ENCODE measurements at regions not wholly inside any gene's neighbourhood (a gene's known extent, or its start where the extent isn't known, plus 50 kb on each side); places are given as distances from the start of the nearest gene placed in this dataset.

GRCh38 chr1:83670909-83671565 lies 327.9 kb downstream of the TTLL7 start:
- Histone ChIP-seq H3K79me2 (ENCODE audit: insufficient read depth, low read length) (no peaks in the 10 kb centered on the region), H3K9me3 (ENCODE audit: low read length) (peaks cover 3% of the 10 kb centered on the region; the same call in 1 of the 2 replicates), H3K4me1 (ENCODE audit: insufficient read depth, low read length, severe bottlenecking) (no peaks in the 10 kb centered on the region), H3K4me2 (ENCODE audit: low read length) (no peak overlapping the region), H3K27ac (ENCODE audit: low read depth, low read length, poor library complexity, severe bottlenecking) (no peak overlapping the region), H3K27me3 (ENCODE audit: insufficient read depth, low read length) (no peaks in the 10 kb centered on the region), H3F3A (ENCODE audit: insufficient read depth, low read length) (no peaks in the 10 kb centered on the region), H4K20me1 (ENCODE audit: insufficient read depth, low read length) (no peaks in the 10 kb centered on the region), H2AFZ (ENCODE audit: low read length) (no peak overlapping the region), H3K4me3 (ENCODE audit: low read depth, low read length, poor library complexity, severe bottlenecking) (no peak overlapping the region), H3K9me2 (ENCODE audit: low read depth, low read length) (no peaks in the 10 kb centered on the region), H3K36me3 (ENCODE audit: insufficient read depth, low read length) (no peaks in the 10 kb centered on the region), H3K9ac (ENCODE audit: low read length) (no peak overlapping the region)
- TF ChIP-seq CTCF (IDR thresholded peaks at IDR 0.05; ENCODE audit: low read length) (no peak), EZH2 (IDR thresholded peaks at IDR 0.05; ENCODE audit: borderline replicate concordance, low read length) (no peak)

- Histone ChIP-seq H3F3A (ENCODE audit: insufficient read depth, low read length) (no peaks in the 10 kb centered on the region), H3K4me3 (ENCODE audit: low read depth, low read length, poor library complexity, severe bottlenecking) (no peak overlapping the region), H3K4me1 (ENCODE audit: insufficient read depth, low read length, severe bottlenecking) (peaks cover 9% of the 10 kb centered on the region), H3K27me3 (ENCODE audit: insufficient read depth, low read length) (no peaks in the 10 kb centered on the region), H3K79me2 (ENCODE audit: insufficient read depth, low read length) (no peaks in the 10 kb centered on the region), H2AFZ (ENCODE audit: low read length) (no peak overlapping the region), H3K27ac (ENCODE audit: low read depth, low read length, poor library complexity, severe bottlenecking) (no peak overlapping the region), H3K9me2 (ENCODE audit: low read depth, low read length) (no peaks in the 10 kb centered on the region), H3K9me3 (ENCODE audit: low read length) (no peaks in the 10 kb centered on the region), H3K4me2 (ENCODE audit: low read length) (no peak overlapping the region), H3K9ac (ENCODE audit: low read length) (no peak overlapping the region), H3K36me3 (ENCODE audit: insufficient read depth, low read length) (no peaks in the 10 kb centered on the region), H4K20me1 (ENCODE audit: insufficient read depth, low read length) (no peaks in the 10 kb centered on the region)
- TF ChIP-seq CTCF (IDR thresholded peaks at IDR 0.05; ENCODE audit: low read length) (no peak), EZH2 (IDR thresholded peaks at IDR 0.05; ENCODE audit: borderline replicate concordance, low read length) (no peak)
Measured at GRCh38 chr1:83641796-83642443, 357.0 kb downstream of the TTLL7 start.

GRCh38 chr1:83641206-83641658 lies 357.7 kb downstream of the TTLL7 start:
- TF ChIP-seq EZH2 (IDR thresholded peaks at IDR 0.05; ENCODE audit: borderline replicate concordance, low read length), result no peak
- no peak for TF ChIP-seq CTCF (IDR thresholded peaks at IDR 0.05; ENCODE audit: low read length)
- no peak overlapping the region for H3K4me3 ChIP-seq (ENCODE audit: low read depth, low read length, poor library complexity, severe bottlenecking)
- no peaks in the 10 kb centered on the region for H3K9me2 ChIP-seq (ENCODE audit: low read depth, low read length)
- H3K4me2 ChIP-seq (ENCODE audit: low read length), result no peak overlapping the region
- no peaks in the 10 kb centered on the region for H4K20me1 ChIP-seq (ENCODE audit: insufficient read depth, low read length)
- H2AFZ ChIP-seq (ENCODE audit: low read length), result no peak overlapping the region
- H3K27me3 ChIP-seq (ENCODE audit: insufficient read depth, low read length), result no peaks in the 10 kb centered on the region
- H3K27ac ChIP-seq (ENCODE audit: low read depth, low read length, poor library complexity, severe bottlenecking), result no peak overlapping the region
- peaks cover 9% of the 10 kb centered on the region for H3K4me1 ChIP-seq (ENCODE audit: insufficient read depth, low read length, severe bottlenecking)
- no peaks in the 10 kb centered on the region for H3F3A ChIP-seq (ENCODE audit: insufficient read depth, low read length)
- no peaks in the 10 kb centered on the region for H3K79me2 ChIP-seq (ENCODE audit: insufficient read depth, low read length)
- no peak overlapping the region for H3K9ac ChIP-seq (ENCODE audit: low read length)
- no peaks in the 10 kb centered on the region for H3K9me3 ChIP-seq (ENCODE audit: low read length)
- H3K36me3 ChIP-seq (ENCODE audit: insufficient read depth, low read length), result no peaks in the 10 kb centered on the region
